Colonic mucosa (tissue), 4 donors: ENCODE measurements at regions not wholly inside any gene's neighbourhood (a gene's known extent, or its start where the extent isn't known, plus 50 kb on each side); places are given as distances from the start of the nearest gene placed in this dataset.

Source experiments
- DNase-seq: peaks from one replicate; pipeline ENCODE4 v3.0.0-alpha.2; 2020
- H3K27ac ChIP-seq: fragments of 200-600 bp; one replicate; pipeline ENCODE4 v1.8.0; 2021
- H3K27me3 ChIP-seq: fragments of 200-600 bp; one replicate; pipeline ENCODE4 v1.8.0; 2021
- H3K36me3 ChIP-seq: fragments of 200-600 bp; one replicate; pipeline ENCODE4 v1.8.0; 2021
- H3K4me1 ChIP-seq: fragments of 200-600 bp; one replicate; pipeline ENCODE4 v1.8.0; 2021; ENCODE audit warnings: mild to moderate bottlenecking
- H3K4me3 ChIP-seq: fragments of 200-600 bp; one replicate; pipeline ENCODE4 v1.8.0; 2021
- H3K9ac ChIP-seq, 2 donors: one replicate each; pipeline ENCODE4 v1.7.0; 2013; ENCODE audit warnings: control low read depth in 2 of 2, low read depth in 2 of 2, low read length in 2 of 2
- H3K9me3 ChIP-seq: fragments of 200-600 bp; one replicate; pipeline ENCODE4 v1.8.0; 2021
- intact Hi-C: fragments of 100-400 bp; cut with DNase I; formaldehyde crosslinking; loops from one replicate; pipeline ENCODE4 v1.14.1; 2022
- TF ChIP-seq, protein P1 (sequence below): fragments of 200-600 bp; IDR thresholded peaks from one replicate; pipeline ENCODE4 v1.8.0; 2022; ENCODE audit warnings: antibody characterized with exemption, mild to moderate bottlenecking
- donor health status: healthy.
- donor health status: DM: no; HTN: no; CAD: no.
- donor health status: DM: no; HTN: no; CAD: no.

DNA sequence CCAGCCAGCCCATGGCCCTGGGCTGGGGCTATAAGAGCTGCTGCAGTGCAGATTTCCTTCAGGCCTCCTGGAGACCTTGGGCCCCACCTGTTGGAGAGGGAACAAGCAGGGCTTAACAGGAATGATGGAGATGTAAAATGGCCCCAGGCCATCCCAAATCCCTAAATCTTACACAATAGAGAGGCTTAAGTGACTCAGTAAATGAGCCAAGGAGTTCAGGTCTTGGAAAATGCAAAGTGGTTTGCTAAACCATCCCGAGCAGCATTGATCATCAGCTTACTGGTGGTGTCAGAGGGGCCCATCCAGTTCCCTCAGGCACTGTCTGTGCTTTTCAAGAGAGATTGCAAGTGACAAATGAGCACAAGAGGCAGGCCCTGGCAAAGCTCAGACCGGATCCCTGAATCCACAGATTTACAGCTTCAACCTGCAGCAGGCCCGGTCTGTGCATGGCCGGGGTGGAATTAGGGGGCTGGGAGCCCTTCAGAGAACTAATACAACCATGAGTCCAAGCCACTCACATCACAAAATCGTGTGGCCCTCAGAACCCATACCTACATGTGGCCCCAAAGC lies 325.4 kb downstream of the UACA start:
- Histone ChIP-seq H3K27me3 (no peaks in the 10 kb centered on the region), H3K4me3 (no peak overlapping the region), H3K4me1 (no peaks in the 10 kb centered on the region), H3K9ac (no peak overlapping the region), H3K27ac (no peak overlapping the region), H3K36me3 (no peaks in the 10 kb centered on the region), H3K9me3 (no peaks in the 10 kb centered on the region)
- DNase-seq: no peak
- TF ChIP-seq, protein P1, sequence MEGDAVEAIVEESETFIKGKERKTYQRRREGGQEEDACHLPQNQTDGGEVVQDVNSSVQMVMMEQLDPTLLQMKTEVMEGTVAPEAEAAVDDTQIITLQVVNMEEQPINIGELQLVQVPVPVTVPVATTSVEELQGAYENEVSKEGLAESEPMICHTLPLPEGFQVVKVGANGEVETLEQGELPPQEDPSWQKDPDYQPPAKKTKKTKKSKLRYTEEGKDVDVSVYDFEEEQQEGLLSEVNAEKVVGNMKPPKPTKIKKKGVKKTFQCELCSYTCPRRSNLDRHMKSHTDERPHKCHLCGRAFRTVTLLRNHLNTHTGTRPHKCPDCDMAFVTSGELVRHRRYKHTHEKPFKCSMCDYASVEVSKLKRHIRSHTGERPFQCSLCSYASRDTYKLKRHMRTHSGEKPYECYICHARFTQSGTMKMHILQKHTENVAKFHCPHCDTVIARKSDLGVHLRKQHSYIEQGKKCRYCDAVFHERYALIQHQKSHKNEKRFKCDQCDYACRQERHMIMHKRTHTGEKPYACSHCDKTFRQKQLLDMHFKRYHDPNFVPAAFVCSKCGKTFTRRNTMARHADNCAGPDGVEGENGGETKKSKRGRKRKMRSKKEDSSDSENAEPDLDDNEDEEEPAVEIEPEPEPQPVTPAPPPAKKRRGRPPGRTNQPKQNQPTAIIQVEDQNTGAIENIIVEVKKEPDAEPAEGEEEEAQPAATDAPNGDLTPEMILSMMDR: no peak
- intact Hi-C loops: no loop called here

DNA sequence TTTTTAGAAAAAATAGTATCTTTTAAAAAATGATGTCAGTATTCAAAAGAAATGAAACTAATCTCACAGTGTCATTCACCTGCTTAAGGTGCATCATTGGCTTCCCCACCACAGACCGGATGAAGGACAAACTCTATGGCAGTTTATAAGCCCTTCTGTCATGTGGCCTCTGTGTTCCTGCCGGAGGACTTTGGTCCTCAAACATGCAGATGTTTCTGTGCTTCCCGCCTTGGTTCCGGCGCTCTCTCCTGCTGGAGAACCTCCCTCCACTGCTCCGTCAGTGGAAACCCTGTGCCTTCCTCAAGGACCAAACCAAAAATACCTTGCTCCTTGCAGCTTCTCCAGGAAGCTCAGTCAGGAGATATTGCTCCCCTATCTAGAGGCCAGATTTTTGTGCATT lies 326.3 kb downstream of the UACA start:
- intact Hi-C loops: no loop called here
- no peaks in the 10 kb centered on the region for H3K9me3 ChIP-seq
- H3K4me1 ChIP-seq: no peaks in the 10 kb centered on the region
- no peaks in the 10 kb centered on the region for H3K36me3 ChIP-seq
- H3K27me3 ChIP-seq: no peaks in the 10 kb centered on the region
- H3K9ac ChIP-seq: no peak overlapping the region
- H3K4me3 ChIP-seq: no peak overlapping the region
- TF ChIP-seq, protein P1: no peak
- H3K27ac ChIP-seq: no peak overlapping the region
- peak; percentile 35 for DNase-seq

DNA sequence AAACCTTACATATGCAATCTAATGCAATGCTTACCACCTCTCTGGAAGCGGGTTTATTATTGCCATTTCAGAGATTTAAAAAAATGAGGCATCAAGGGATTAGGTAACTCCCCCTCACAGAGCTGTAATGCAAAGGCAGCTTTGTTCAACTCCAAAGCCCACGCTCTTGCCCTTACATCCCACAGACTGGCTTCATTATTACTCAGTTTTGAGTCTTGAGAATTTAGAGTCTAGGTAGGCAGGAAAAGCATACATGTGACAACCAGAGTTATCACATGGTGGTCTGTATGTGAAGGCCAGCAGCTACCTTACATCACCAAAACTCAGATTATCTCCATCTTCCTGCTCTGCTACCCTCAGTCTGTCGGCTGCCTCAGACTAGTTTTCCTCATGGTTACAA lies 326.9 kb downstream of the UACA start:
- Histone ChIP-seq H3K9ac (no peak overlapping the region), H3K27ac (no peak overlapping the region)
- DNase-seq: no peak

DNA sequence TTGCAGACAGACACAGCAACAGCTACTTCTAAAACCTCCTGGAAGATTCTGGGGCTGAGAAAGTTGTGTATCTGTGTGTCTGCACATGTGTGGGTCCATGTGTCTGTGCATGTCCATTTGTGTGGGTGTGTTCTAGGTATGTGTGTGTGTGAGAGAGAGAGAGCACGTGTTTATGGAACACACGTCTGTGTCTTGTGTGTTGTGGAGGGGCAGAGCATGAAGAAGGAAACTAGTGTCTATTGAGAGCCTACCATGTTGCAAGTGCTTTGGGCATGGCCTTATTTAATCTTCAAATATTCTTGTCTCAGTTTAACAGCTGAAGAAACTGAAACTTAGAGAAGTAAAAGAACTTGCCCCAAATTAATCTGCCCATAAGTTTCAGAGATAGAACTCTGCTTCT lies 327.5 kb downstream of the UACA start:
- TF ChIP-seq, protein P1: no peak
- no peaks in the 10 kb centered on the region for H3K4me1 ChIP-seq
- H3K27ac ChIP-seq: no peak overlapping the region
- H3K27me3 ChIP-seq: no peaks in the 10 kb centered on the region
- H3K9ac ChIP-seq: no peak overlapping the region
- no peak overlapping the region for H3K4me3 ChIP-seq
- intact Hi-C loops: no loop called here
- no peaks in the 10 kb centered on the region for H3K9me3 ChIP-seq
- DNase-seq: no peak
- H3K36me3 ChIP-seq: no peaks in the 10 kb centered on the region

More for the DNA sequence above, 326.9 kb downstream of the UACA start:
- no peak overlapping the region for H3K4me3 ChIP-seq
- intact Hi-C loops: no loop called here
- no peaks in the 10 kb centered on the region for H3K36me3 ChIP-seq
- H3K4me1 ChIP-seq: no peaks in the 10 kb centered on the region
- H3K27me3 ChIP-seq: no peaks in the 10 kb centered on the region
- TF ChIP-seq, protein P1: no peak
- H3K9me3 ChIP-seq: no peaks in the 10 kb centered on the region

DNA sequence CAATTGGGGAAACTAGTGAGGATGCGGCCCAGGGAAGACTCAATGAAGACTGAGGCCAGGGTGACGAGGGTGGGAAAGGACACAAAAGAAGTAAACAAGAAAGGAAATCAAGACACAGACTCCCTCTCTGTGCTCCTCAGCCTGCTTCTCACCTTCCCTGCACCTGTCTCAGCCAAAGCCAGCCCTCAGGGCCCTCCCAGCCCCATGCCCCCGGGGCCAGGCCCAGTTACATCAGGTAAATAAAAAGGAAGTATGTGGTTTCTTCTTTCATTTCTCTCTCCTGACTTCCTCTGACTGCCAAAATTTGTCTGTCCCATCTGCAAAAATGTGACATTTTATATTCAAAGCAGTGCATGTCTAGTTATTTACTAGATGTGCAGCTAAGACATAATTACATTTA lies 328.0 kb downstream of the UACA start:
- H3K9ac ChIP-seq: no peak overlapping the region
- TF ChIP-seq, protein P1: no peak
- H3K9me3 ChIP-seq: no peaks in the 10 kb centered on the region
- H3K4me3 ChIP-seq: no peak overlapping the region
- no peaks in the 10 kb centered on the region for H3K4me1 ChIP-seq
- no peaks in the 10 kb centered on the region for H3K36me3 ChIP-seq
- DNase-seq: no peak
- intact Hi-C loops: no loop called here
- H3K27me3 ChIP-seq: no peaks in the 10 kb centered on the region
- no peak overlapping the region for H3K27ac ChIP-seq
